ENCODE measurements at regions not wholly inside any gene's neighbourhood (a gene's known extent, or its start where the extent isn't known, plus 50 kb on each side); places are given as distances from the start of the nearest gene placed in this dataset.

GRCh38 chr2:19677825-19678518 lies 223.8 kb downstream of the TTC32 start:
- H3K36me3 ChIP-seq (ENCODE audit: control insufficient read depth in 4 of 4, insufficient read depth in 4 of 4, low read length in 3 of 4), result no peaks in the 10 kb centered on the region
- H3K4me1 ChIP-seq (ENCODE audit: control extremely low read depth in 1 of 4, control insufficient read depth in 4 of 4, insufficient read depth in 4 of 4, low read length in 3 of 4), result no peaks in the 10 kb centered on the region
- ChIA-PET CTCF (no interaction called here), POLR2A (no interaction called here)
- DNase-seq, result no peak
- no peak overlapping the region for H3K27ac ChIP-seq (ENCODE audit: insufficient read depth in 1 of 2, low read depth in 1 of 2, low read length in 2 of 2, poor library complexity in 1 of 2, severe bottlenecking in 2 of 2)
- no peak overlapping the region for H3K4me3 ChIP-seq (ENCODE audit: control insufficient read depth in 1 of 7, extremely low read depth in 1 of 7, insufficient read depth in 4 of 7, low read depth in 2 of 7, low read length in 6 of 7)
- WGBS (ENCODE audit: insufficient coverage), result 83% methylated on average over 17 of the region's 17 CpGs
- H3K9me3 ChIP-seq (ENCODE audit: control extremely low read depth in 1 of 5, control insufficient read depth in 4 of 5, insufficient read depth in 2 of 5, low read depth in 1 of 5, low read length in 4 of 5), result peaks cover 0 to 3% (median 0%) of the 10 kb centered on the region in 5 experiments
- H3K27me3 ChIP-seq (replicated peaks in 2 of 5; ENCODE audit: control insufficient read depth in 4 of 5, insufficient read depth in 5 of 5, low read length in 4 of 5), result peaks cover 0 to 39% (median 4%) of the 10 kb centered on the region in 5 experiments

DNA sequence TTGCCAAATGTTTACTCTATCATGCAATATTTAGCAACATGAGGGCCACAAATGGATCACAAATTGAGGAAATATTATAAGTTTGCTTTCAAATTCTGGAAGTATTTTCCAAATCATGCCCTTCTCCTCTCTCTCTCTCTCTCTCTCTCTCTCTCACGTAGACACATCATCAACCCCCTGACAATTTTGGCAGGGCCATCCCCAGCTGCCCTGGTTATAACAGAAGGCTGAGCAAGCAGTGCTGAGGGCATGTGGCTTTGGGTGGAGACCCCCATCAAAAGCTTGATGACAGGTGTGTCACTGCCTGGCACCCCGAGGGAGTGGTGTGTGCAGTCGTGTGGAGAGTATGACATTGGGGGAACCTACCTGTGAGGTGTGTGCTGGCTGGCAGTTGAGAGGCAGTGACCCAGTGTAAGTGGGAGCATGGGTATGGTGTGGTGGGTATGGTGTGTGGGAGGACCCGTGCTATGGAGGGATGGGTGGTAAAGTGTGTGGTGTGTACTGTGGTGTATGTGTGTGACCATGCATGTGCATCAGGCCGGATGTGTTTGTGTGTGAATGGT lies 224.5 kb downstream of the TTC32 start:
- Histone ChIP-seq H3K4me1 (ENCODE audit: control extremely low read depth in 1 of 4, control insufficient read depth in 4 of 4, insufficient read depth in 4 of 4, low read length in 3 of 4) (no peaks in the 10 kb centered on the region), H3K36me3 (ENCODE audit: control insufficient read depth in 4 of 4, insufficient read depth in 4 of 4, low read length in 3 of 4) (no peaks in the 10 kb centered on the region), H3K27ac (ENCODE audit: insufficient read depth in 1 of 2, low read depth in 1 of 2, low read length in 2 of 2, poor library complexity in 1 of 2, severe bottlenecking in 2 of 2) (no peak overlapping the region), H3K9me3 (ENCODE audit: control extremely low read depth in 1 of 5, control insufficient read depth in 4 of 5, insufficient read depth in 2 of 5, low read depth in 1 of 5, low read length in 4 of 5) (peaks cover 0 to 2% (median 0%) of the 10 kb centered on the region in 5 experiments), H3K4me3 (ENCODE audit: control insufficient read depth in 1 of 7, extremely low read depth in 1 of 7, insufficient read depth in 4 of 7, low read depth in 2 of 7, low read length in 6 of 7) (no peak overlapping the region), H3K27me3 (replicated peaks in 2 of 5; ENCODE audit: control insufficient read depth in 4 of 5, insufficient read depth in 5 of 5, low read length in 4 of 5) (peaks cover 0 to 42% (median 4%) of the 10 kb centered on the region in 5 experiments)
- POLR2A ChIA-PET, result no interaction called here
- CTCF ChIA-PET, result no interaction called here
- 97% methylated on average over 4 of the region's 5 CpGs for WGBS (ENCODE audit: insufficient coverage)
- DNase-seq, result no peak

GRCh38 chr2:19676770-19677169 lies 225.0 kb downstream of the TTC32 start:
- Histone ChIP-seq H3K9me3 (ENCODE audit: control extremely low read depth in 1 of 5, control insufficient read depth in 4 of 5, insufficient read depth in 2 of 5, low read depth in 1 of 5, low read length in 4 of 5) (no peaks in the 10 kb centered on the region), H3K27me3 (replicated peaks in 2 of 5; ENCODE audit: control insufficient read depth in 4 of 5, insufficient read depth in 5 of 5, low read length in 4 of 5) (peaks cover 0 to 45% (median 4%) of the 10 kb centered on the region in 5 experiments), H3K4me3 (ENCODE audit: control insufficient read depth in 1 of 7, extremely low read depth in 1 of 7, insufficient read depth in 4 of 7, low read depth in 2 of 7, low read length in 6 of 7) (no peak overlapping the region), H3K27ac (ENCODE audit: insufficient read depth in 1 of 2, low read depth in 1 of 2, low read length in 2 of 2, poor library complexity in 1 of 2, severe bottlenecking in 2 of 2) (no peak overlapping the region), H3K4me1 (ENCODE audit: control extremely low read depth in 1 of 4, control insufficient read depth in 4 of 4, insufficient read depth in 4 of 4, low read length in 3 of 4) (no peaks in the 10 kb centered on the region), H3K36me3 (ENCODE audit: control insufficient read depth in 4 of 4, insufficient read depth in 4 of 4, low read length in 3 of 4) (no peaks in the 10 kb centered on the region)
- ChIA-PET POLR2A (no interaction called here), CTCF (no interaction called here)
- WGBS (ENCODE audit: insufficient coverage), result 69% methylated on average over 6 of the region's 6 CpGs
- DNase-seq, result no peak

DNA sequence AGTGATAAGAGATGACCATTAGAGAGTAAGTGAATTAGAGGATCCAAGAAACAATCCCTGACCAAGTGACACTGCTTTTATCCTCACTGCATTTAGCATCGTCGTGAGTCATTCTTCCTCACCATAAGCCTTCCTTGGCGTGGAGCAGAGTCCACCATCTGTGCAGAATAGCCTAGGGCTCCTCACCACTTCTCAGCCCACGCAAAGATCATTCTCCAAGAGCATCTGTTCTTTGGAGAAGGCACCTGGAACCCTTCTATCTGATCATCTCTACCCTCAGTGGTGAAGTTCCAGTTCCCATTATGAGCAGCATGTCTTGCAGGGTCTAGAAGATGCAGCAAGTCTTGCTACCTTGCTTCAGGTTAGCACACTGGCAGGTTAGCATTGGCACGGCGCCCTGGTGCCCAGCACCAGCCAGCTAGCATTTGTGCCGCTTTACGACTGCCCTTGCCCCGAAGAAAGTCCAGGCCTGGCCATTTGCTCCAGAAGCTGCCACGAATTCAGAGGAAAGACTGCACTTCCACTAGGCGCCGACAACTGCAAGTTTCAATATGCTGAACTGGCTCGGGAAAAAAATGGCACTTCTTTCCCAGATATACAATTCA lies 225.8 kb downstream of the TTC32 start:
- POLR2A ChIA-PET, result no interaction called here
- no peak overlapping the region for H3K27ac ChIP-seq (ENCODE audit: insufficient read depth in 1 of 2, low read depth in 1 of 2, low read length in 2 of 2, poor library complexity in 1 of 2, severe bottlenecking in 2 of 2)
- no peak for DNase-seq
- H3K36me3 ChIP-seq (ENCODE audit: control insufficient read depth in 4 of 4, insufficient read depth in 4 of 4, low read length in 3 of 4), result no peaks in the 10 kb centered on the region
- H3K4me1 ChIP-seq (ENCODE audit: control extremely low read depth in 1 of 4, control insufficient read depth in 4 of 4, insufficient read depth in 4 of 4, low read length in 3 of 4), result no peaks in the 10 kb centered on the region
- no peaks in the 10 kb centered on the region for H3K9me3 ChIP-seq (ENCODE audit: control extremely low read depth in 1 of 5, control insufficient read depth in 4 of 5, insufficient read depth in 2 of 5, low read depth in 1 of 5, low read length in 4 of 5)
- CTCF ChIA-PET, result no interaction called here
- WGBS (ENCODE audit: insufficient coverage), result 85% methylated on average over 13 of the region's 13 CpGs
- H3K4me3 ChIP-seq (ENCODE audit: control insufficient read depth in 1 of 7, extremely low read depth in 1 of 7, insufficient read depth in 4 of 7, low read depth in 2 of 7, low read length in 6 of 7), result no peak overlapping the region
- H3K27me3 ChIP-seq (replicated peaks in 2 of 5; ENCODE audit: control insufficient read depth in 4 of 5, insufficient read depth in 5 of 5, low read length in 4 of 5), result peaks cover 0 to 48% (median 6%) of the 10 kb centered on the region in 5 experiments

DNA sequence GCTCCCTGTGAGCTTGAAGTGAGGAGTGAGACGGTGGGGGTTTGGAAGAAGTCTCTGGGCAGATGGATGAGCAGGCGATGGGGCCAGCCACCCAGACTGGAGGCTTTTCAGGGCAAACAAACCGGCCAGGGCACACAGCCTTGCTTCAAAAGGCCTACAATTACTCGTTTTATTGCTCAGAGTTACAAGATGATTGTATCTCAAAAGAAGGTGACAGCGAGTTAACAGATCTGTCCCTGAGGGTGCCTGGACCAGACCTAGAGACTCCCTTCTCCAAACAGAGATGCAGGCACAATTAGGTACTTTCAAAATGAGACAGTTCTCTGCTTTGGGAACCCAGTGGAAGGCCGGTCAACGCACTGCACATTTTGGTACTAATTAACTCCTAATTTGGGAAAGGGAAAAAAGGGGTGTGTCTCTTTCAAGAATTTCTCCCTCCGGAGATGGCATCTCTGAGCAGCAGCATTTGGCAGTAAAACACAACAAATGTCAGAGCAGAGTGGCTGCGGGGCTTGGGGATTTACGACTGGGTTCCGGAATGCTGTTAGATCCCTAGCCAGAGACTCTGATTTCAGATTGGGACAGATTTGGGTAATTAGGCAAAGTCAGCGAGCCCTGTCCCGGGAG lies 226.7 kb downstream of the TTC32 start:
- no peak for DNase-seq
- H3K27ac ChIP-seq (ENCODE audit: insufficient read depth in 1 of 2, low read depth in 1 of 2, low read length in 2 of 2, poor library complexity in 1 of 2, severe bottlenecking in 2 of 2), result no peak overlapping the region
- 22% methylated on average over 13 of the region's 13 CpGs for WGBS (ENCODE audit: insufficient coverage)
- H3K27me3 ChIP-seq (replicated peaks in 2 of 5; ENCODE audit: control insufficient read depth in 4 of 5, insufficient read depth in 5 of 5, low read length in 4 of 5), result peaks cover 0 to 47% (median 10%) of the 10 kb centered on the region in 5 experiments
- no peak overlapping the region for H3K4me3 ChIP-seq (ENCODE audit: control insufficient read depth in 1 of 7, extremely low read depth in 1 of 7, insufficient read depth in 4 of 7, low read depth in 2 of 7, low read length in 6 of 7)
- no peaks in the 10 kb centered on the region for H3K9me3 ChIP-seq (ENCODE audit: control extremely low read depth in 1 of 5, control insufficient read depth in 4 of 5, insufficient read depth in 2 of 5, low read depth in 1 of 5, low read length in 4 of 5)
- H3K4me1 ChIP-seq (ENCODE audit: control extremely low read depth in 1 of 4, control insufficient read depth in 4 of 4, insufficient read depth in 4 of 4, low read length in 3 of 4), result no peaks in the 10 kb centered on the region
- CTCF ChIA-PET, result no interaction called here
- POLR2A ChIA-PET, result no interaction called here
- H3K36me3 ChIP-seq (ENCODE audit: control insufficient read depth in 4 of 4, insufficient read depth in 4 of 4, low read length in 3 of 4), result no peaks in the 10 kb centered on the region

DNA sequence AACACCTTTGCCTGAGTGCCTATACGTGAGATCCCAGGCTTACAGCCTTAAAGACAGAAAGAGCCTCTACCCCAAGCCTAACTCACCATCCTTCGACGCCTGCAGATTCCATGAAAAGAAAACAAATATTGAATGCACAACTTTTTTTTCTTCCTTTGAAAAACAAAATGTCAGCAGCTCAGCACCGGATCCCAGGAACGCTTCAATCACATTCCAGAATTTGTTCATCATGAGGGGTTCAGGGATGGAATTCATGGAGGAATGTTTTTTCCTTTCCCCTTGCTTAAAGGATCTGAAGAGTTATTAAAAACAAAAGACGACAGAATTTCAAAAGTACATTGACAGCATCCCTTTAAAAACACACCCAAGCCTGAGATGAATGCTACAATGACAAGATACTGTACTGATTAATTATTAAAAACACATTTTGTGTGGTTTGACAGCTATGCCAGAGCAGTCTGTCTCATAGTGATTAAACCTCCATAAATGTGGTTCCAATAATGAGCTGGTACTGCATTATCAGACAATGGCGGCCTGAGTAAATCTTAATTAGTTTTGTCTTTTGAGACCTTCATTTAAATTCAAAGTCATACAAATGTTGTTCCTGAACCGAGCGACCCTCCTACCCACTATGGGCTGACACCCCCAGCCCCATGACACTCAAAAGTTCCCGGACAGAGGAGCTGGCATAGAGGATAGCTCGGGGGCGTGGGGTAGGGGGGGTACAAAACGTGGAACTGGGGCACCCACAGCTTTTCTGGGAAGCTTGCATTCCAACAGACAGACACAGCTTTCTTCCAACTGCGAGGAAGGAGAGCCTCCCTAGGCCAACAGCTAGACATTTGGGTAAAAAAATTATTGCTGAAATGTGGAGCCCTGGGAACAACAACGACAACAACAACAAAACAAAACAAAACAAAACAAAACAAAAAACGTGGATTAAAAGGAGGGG lies 227.5 kb downstream of the TTC32 start:
- Histone ChIP-seq H3K9me3 (ENCODE audit: control extremely low read depth in 1 of 5, control insufficient read depth in 4 of 5, insufficient read depth in 2 of 5, low read depth in 1 of 5, low read length in 4 of 5) (no peaks in the 10 kb centered on the region), H3K36me3 (ENCODE audit: control insufficient read depth in 4 of 4, insufficient read depth in 4 of 4, low read length in 3 of 4) (no peaks in the 10 kb centered on the region), H3K27ac (ENCODE audit: insufficient read depth in 1 of 2, low read depth in 1 of 2, low read length in 2 of 2, poor library complexity in 1 of 2, severe bottlenecking in 2 of 2) (no peak overlapping the region), H3K4me3 (ENCODE audit: control insufficient read depth in 1 of 7, extremely low read depth in 1 of 7, insufficient read depth in 4 of 7, low read depth in 2 of 7, low read length in 6 of 7) (no peak overlapping the region), H3K4me1 (ENCODE audit: control extremely low read depth in 1 of 4, control insufficient read depth in 4 of 4, insufficient read depth in 4 of 4, low read length in 3 of 4) (no peaks in the 10 kb centered on the region), H3K27me3 (replicated peaks in 2 of 5; ENCODE audit: control insufficient read depth in 4 of 5, insufficient read depth in 5 of 5, low read length in 4 of 5) (peaks cover 0 to 48% (median 11%) of the 10 kb centered on the region in 5 experiments)
- DNase-seq, result no peak
- 75% methylated on average over 12 of the region's 16 CpGs for WGBS (ENCODE audit: insufficient coverage)
- POLR2A ChIA-PET, result interaction anchor here (0.8 kb wide), 1 partner anchor 191 kb away, joined by 5 read pairs; no protein-coding TSS in a partner anchor
- CTCF ChIA-PET, result interaction anchor here (0.6 kb wide), 1 partner anchor 1011 kb away, joined by 3 read pairs; no protein-coding TSS in a partner anchor
